ENCODE measurements at regions not wholly inside any gene's neighbourhood (a gene's known extent, or its start where the extent isn't known, plus 50 kb on each side); places are given as distances from the start of the nearest gene placed in this dataset.
"Not testable (repeated sequence)": the region's sequence is repeated elsewhere in the genome, so short reads cannot be mapped to it uniquely, and the experiment has no call there.

DNA sequence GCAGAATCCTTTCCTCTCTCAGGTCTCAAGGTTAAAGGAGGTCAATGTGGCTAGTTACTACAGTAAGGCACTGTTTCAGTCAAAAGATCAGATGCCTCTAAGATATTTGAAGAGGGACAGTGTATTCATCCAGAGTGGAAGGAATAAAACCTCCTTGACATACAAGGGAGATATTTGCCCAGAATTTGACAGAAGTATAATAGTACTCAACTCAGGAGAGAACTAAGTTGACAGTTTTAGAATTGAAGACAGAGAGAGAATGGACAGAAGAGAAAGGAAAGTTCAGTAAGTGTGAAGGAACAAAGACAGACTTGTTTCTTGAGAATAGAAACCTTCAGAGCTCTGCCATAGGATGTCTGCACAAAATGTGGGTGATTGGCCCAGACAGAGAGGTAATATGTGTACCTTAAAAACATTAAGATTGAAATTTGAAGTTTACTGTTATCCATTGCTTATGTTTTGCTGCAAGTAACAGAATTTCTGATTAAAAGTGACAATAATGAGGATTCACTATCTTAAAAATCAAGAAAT is 507.1 kb downstream of the IGSF11 start:
- Histone ChIP-seq H3K9me3 (no peaks in the 10 kb centered on the region), H3K27me3 (no peaks in the 10 kb centered on the region), H3K27ac (no peak overlapping the region), H3K36me3 (no peaks in the 10 kb centered on the region), H3K4me1 (no peaks in the 10 kb centered on the region), H3K4me3 (no peak overlapping the region)
- TF ChIP-seq POLR2A (IDR thresholded peaks at IDR 0.05) (no peak), POLR2AphosphoS5 (IDR thresholded peaks at IDR 0.05; ENCODE audit: insufficient read depth in 1 of 2, low read depth in 1 of 2) (no peak)
- TF ChIP-seq, protein P1, sequence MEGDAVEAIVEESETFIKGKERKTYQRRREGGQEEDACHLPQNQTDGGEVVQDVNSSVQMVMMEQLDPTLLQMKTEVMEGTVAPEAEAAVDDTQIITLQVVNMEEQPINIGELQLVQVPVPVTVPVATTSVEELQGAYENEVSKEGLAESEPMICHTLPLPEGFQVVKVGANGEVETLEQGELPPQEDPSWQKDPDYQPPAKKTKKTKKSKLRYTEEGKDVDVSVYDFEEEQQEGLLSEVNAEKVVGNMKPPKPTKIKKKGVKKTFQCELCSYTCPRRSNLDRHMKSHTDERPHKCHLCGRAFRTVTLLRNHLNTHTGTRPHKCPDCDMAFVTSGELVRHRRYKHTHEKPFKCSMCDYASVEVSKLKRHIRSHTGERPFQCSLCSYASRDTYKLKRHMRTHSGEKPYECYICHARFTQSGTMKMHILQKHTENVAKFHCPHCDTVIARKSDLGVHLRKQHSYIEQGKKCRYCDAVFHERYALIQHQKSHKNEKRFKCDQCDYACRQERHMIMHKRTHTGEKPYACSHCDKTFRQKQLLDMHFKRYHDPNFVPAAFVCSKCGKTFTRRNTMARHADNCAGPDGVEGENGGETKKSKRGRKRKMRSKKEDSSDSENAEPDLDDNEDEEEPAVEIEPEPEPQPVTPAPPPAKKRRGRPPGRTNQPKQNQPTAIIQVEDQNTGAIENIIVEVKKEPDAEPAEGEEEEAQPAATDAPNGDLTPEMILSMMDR (IDR thresholded peaks at IDR 0.05): no peak
- DNase-seq (ENCODE audit: extremely low spot score in 2 of 2): no peak
- intact Hi-C loops (cut with DNase I): no loop called here

DNA sequence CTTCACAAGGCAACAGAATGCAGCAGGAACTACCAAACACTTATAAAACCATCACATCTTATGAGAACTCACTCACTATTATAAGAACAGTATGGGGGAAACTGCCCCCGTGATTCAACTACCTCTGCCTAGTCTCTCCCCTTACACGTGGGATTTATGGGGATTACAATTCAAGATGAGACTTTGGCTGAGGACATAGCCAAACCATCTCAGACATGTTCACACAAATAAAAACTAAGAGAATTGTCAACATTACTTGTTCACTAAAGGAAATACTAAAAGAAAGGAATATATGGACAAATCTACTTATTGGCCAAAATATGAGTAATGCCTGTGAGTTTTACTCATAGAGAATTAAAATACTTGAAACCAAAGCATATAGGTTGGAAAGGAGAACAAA is 505.1 kb downstream of the IGSF11 start:
- DNase-seq (ENCODE audit: extremely low spot score in 2 of 2): no peak

DNA sequence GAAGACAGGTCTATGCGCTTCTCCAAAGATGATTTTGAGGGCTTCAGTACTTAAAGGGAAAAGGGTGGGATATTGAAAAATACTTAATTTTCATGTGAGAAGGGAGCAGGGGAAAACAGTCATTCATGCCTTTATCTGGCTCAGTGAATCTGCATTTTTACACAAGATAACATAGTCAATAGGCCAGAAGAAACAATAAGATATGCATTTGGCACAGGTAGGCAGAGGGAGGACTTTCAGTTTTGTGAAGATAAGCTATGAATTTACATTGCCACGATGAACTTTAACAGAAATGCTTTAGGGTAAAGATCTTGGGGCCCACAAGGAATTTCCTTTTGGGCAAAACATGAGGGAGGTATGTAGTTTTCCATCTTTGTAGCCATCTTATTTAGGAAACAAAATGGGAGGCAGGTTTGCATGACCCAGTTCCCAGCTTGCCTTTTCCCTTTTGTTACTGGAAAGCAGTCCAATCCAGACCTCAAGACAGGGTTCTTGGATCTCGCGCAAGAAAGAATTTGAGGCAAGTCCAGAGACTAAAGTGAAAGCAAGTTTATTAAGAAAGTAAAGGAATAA is 504.2 kb downstream of the IGSF11 start:
- Histone ChIP-seq H3K4me1 (no peaks in the 10 kb centered on the region), H3K27me3 (no peaks in the 10 kb centered on the region), H3K4me3 (no peak overlapping the region), H3K27ac (no peak overlapping the region), H3K9me3 (no peaks in the 10 kb centered on the region), H3K36me3 (no peaks in the 10 kb centered on the region)
- no peak for TF ChIP-seq POLR2A (IDR thresholded peaks at IDR 0.05)
- TF ChIP-seq, protein P1 (IDR thresholded peaks at IDR 0.05): no peak
- no peak for TF ChIP-seq POLR2AphosphoS5 (IDR thresholded peaks at IDR 0.05; ENCODE audit: insufficient read depth in 1 of 2, low read depth in 1 of 2)
- intact Hi-C loops (cut with DNase I): no loop called here
- DNase-seq (ENCODE audit: extremely low spot score in 2 of 2): no peak

More for the DNA sequence above, 505.1 kb downstream of the IGSF11 start:
- H3K27ac ChIP-seq: no peak overlapping the region
- no peaks in the 10 kb centered on the region for H3K36me3 ChIP-seq
- H3K4me3 ChIP-seq: no peak overlapping the region
- H3K4me1 ChIP-seq: no peaks in the 10 kb centered on the region
- intact Hi-C loops (cut with DNase I): no loop called here
- no peaks in the 10 kb centered on the region for H3K9me3 ChIP-seq
- TF ChIP-seq, protein P1 (IDR thresholded peaks at IDR 0.05): no peak
- TF ChIP-seq POLR2AphosphoS5 (IDR thresholded peaks at IDR 0.05; ENCODE audit: insufficient read depth in 1 of 2, low read depth in 1 of 2): no peak
- no peak for TF ChIP-seq POLR2A (IDR thresholded peaks at IDR 0.05)
- no peaks in the 10 kb centered on the region for H3K27me3 ChIP-seq

DNA sequence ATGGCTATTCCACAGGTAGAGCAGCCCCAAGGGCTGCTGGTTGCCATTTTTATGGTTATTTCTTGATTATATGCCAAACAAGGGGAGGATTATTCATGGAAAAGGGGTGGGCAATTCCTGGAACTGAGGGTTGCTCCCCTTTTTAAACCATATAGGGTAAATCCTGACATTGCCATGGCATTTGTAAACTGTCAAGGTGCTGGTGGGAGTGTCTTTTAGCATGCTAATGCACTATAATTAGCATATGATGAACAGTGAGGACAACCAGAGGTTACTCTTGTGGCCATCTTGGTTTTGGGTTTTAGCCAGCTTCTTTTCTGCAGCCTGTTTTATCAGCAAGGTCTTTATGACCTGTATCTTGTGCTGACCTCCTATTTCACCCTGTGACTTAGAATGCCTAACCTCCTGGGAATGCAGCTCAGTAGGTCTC is 503.7 kb downstream of the IGSF11 start:
- H3K27ac ChIP-seq; H3K4me3 ChIP-seq; H3K36me3 ChIP-seq; H3K4me1 ChIP-seq; H3K9me3 ChIP-seq; H3K27me3 ChIP-seq; intact Hi-C loops (cut with DNase I); DNase-seq (ENCODE audit: extremely low spot score in 2 of 2): not testable (repeated sequence)

DNA sequence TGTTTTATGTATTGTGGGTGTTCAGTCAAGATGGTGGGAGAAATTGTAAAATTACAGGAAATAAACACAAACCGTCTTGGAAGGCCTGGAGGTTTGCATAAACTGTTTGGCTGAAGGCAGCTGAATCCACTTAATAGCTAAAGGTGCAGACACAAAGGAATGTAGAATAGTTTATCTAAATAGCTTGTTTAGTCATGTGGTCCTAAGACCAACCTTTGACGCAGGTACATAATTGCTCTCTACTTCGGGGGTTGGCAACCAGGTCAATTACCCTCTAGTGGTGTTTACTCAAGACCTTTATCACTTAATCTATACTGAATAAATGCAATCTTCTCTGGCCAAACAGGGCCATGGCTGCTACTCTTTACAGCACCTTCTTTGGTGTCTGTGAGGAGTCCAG is 502.8 kb downstream of the IGSF11 start:
- TF ChIP-seq POLR2A (IDR thresholded peaks at IDR 0.05) (no peak), POLR2AphosphoS5 (IDR thresholded peaks at IDR 0.05; ENCODE audit: insufficient read depth in 1 of 2, low read depth in 1 of 2) (no peak)
- TF ChIP-seq, protein P1 (IDR thresholded peaks at IDR 0.05): no peak
- Histone ChIP-seq H3K27ac (no peak overlapping the region), H3K9me3 (no peaks in the 10 kb centered on the region)

More for the DNA sequence above, 502.8 kb downstream of the IGSF11 start:
- intact Hi-C loops (cut with DNase I): no loop called here
- H3K36me3 ChIP-seq: no peaks in the 10 kb centered on the region
- no peak overlapping the region for H3K4me3 ChIP-seq
- H3K4me1 ChIP-seq: no peaks in the 10 kb centered on the region
- no peaks in the 10 kb centered on the region for H3K27me3 ChIP-seq
- DNase-seq (ENCODE audit: extremely low spot score in 2 of 2): no peak
